PFSK-1 (cell line): ENCODE measurements at regions not wholly inside any gene's neighbourhood (a gene's known extent, or its start where the extent isn't known, plus 50 kb on each side); places are given as distances from the start of the nearest gene placed in this dataset.

Source experiments
- POLR2AphosphoS5 ChIP-seq: IDR thresholded peaks from 2 replicates; pipeline ENCODE4 v1.6.1; 2012; ENCODE audit warnings: low read depth, mild to moderate bottlenecking, control low read depth, low read length, moderate library complexity
- TAF1 ChIP-seq: IDR thresholded peaks from 2 replicates; pipeline ENCODE4 v1.6.1; 2012; ENCODE audit warnings: low read length, control low read depth, borderline replicate concordance; ENCODE audit not compliant: insufficient read depth

GRCh38 chr6:111989743-111990142 is 64.2 kb upstream of the CCN6 start:
- TF ChIP-seq TAF1 (no peak), POLR2AphosphoS5 (no peak)
